22Rv1 (cell line): ENCODE measurements at regions not wholly inside any gene's neighbourhood (a gene's known extent, or its start where the extent isn't known, plus 50 kb on each side); places are given as distances from the start of the nearest gene placed in this dataset.

Experiments
- ZFX ChIP-seq: fragments of 450-650 bp; IDR thresholded peaks from 2 replicates; pipeline ENCODE4 v1.6.1; 2017; ENCODE audit warnings: antibody characterized with exemption, borderline replicate concordance
- TF ChIP-seq, protein P1 (sequence below): fragments of 450-650 bp; IDR thresholded peaks from 2 replicates; pipeline ENCODE4 v1.5.1; 2017; ENCODE audit warnings: mild to moderate bottlenecking

DNA sequence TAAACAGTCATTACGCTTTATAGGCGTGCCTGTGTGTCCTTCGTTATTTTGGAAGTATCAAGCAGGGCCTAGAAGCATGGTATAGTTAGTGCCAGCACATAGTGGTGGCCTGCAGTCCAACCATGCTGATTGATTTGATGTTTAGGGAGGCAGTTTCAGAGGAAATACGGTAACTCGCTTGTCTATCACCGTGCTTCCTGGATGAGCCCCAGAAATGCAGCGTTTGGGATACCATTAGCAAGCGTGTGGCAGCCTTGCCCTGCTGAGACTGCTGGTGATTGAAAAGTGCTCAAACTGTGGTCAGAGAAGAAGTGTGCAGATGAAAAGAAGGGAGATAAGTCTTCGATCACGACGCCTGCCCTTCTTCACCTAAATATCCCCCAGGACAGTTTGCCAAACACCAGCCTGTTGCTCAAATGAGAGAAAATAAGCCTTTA lies 158.4 kb downstream of the CHIC2 start:
- TF ChIP-seq, protein P1, sequence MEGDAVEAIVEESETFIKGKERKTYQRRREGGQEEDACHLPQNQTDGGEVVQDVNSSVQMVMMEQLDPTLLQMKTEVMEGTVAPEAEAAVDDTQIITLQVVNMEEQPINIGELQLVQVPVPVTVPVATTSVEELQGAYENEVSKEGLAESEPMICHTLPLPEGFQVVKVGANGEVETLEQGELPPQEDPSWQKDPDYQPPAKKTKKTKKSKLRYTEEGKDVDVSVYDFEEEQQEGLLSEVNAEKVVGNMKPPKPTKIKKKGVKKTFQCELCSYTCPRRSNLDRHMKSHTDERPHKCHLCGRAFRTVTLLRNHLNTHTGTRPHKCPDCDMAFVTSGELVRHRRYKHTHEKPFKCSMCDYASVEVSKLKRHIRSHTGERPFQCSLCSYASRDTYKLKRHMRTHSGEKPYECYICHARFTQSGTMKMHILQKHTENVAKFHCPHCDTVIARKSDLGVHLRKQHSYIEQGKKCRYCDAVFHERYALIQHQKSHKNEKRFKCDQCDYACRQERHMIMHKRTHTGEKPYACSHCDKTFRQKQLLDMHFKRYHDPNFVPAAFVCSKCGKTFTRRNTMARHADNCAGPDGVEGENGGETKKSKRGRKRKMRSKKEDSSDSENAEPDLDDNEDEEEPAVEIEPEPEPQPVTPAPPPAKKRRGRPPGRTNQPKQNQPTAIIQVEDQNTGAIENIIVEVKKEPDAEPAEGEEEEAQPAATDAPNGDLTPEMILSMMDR = no peak
- no peak for TF ChIP-seq ZFX
